ENCODE measurements at regions not wholly inside any gene's neighbourhood (a gene's known extent, or its start where the extent isn't known, plus 50 kb on each side); places are given as distances from the start of the nearest gene placed in this dataset.
"Not testable (repeated sequence)": the region's sequence is repeated elsewhere in the genome, so short reads cannot be mapped to it uniquely, and the experiment has no call there.

DNA sequence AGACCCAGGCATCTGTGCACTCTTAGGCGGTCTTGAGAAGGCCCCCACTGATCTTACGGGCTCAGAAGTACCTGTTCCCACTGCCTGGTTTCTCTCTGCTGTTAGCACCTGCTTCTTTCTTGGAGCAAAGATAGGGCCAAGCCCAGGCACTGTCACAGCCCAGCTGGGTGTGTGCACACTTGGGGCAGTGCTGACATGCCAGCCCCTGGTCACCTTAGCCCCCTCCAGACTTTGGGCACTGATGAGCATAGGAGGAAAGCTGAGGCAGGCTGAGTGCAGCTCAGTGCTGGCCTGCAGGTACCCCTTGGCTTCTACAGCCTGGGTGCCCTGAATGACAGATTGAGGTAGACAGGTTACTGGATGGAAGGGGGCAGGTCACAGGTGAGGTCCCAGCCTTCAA, 105.7 kb upstream of the AHI1 start:
- Histone ChIP-seq H3K27me3 (no peaks in the 10 kb centered on the region), H3K36me3 (replicated peaks in 1 of 2; ENCODE audit: insufficient read depth in 1 of 2, low read depth in 2 of 2) (no peaks in the 10 kb centered on the region), H3K4me1 (no peaks in the 10 kb centered on the region), H3K9me3 (no peaks in the 10 kb centered on the region), H3K27ac (no peak overlapping the region), H3K4me3 (no peak overlapping the region)
- TF ChIP-seq POLR2A (IDR thresholded peaks at IDR 0.05), result no peak
- TF ChIP-seq, protein P1, sequence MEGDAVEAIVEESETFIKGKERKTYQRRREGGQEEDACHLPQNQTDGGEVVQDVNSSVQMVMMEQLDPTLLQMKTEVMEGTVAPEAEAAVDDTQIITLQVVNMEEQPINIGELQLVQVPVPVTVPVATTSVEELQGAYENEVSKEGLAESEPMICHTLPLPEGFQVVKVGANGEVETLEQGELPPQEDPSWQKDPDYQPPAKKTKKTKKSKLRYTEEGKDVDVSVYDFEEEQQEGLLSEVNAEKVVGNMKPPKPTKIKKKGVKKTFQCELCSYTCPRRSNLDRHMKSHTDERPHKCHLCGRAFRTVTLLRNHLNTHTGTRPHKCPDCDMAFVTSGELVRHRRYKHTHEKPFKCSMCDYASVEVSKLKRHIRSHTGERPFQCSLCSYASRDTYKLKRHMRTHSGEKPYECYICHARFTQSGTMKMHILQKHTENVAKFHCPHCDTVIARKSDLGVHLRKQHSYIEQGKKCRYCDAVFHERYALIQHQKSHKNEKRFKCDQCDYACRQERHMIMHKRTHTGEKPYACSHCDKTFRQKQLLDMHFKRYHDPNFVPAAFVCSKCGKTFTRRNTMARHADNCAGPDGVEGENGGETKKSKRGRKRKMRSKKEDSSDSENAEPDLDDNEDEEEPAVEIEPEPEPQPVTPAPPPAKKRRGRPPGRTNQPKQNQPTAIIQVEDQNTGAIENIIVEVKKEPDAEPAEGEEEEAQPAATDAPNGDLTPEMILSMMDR (IDR thresholded peaks at IDR 0.05), result no peak
- intact Hi-C loops (cut with DNase I), result no loop called here
- no peak for ATAC-seq
- WGBS, 2 donors, result 100% methylated on average over 2 of the region's 2 CpGs; no CpG with 5 or more reads in 1 of the 2 donors
- no peak for DNase-seq

DNA sequence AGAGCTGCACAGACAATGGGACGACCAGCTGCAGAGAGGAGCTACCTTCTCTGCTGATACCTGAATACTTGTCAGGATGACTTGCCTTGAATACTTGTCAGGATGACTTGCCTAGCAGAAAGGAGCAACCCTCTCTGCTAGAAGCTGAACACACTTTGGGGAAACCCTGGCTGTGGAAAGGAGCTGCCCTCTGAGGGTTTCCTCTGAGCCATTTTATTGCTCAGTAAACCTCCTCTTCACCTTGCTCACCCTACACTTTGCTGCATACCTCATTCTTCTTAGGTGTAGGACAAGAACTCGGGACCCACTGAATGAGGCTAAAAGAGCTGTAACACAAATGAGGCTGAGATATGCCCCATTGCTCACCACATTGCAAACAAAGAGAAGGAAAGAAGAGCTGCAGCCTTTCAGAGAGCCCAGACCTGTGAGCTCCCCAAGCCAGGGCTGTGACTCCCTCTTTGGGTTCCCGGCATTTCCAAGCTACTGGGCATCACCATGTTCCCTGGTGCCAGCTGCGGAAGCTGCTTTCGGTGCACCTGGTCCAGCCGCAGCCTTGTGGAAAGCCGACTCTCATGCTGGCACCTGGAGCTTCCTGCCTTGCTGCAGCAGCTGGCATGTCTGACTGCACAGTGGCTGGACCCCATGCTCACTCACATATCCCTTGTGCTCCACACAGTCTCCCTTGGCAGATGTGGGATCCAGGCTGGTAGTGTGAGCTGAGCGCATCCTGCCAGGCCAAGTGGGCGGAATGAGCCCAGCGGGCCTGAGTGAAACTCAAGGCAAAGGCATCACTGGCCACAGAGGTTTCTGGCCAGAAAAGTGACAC, 106.7 kb upstream of the AHI1 start:
- ATAC-seq (no peak), DNase-seq (no peak)
- Histone ChIP-seq H3K36me3 (replicated peaks in 1 of 2; ENCODE audit: insufficient read depth in 1 of 2, low read depth in 2 of 2) (no peaks in the 10 kb centered on the region), H3K4me3 (no peak overlapping the region), H3K27me3 (no peaks in the 10 kb centered on the region), H3K4me1 (no peaks in the 10 kb centered on the region), H3K27ac (no peak overlapping the region), H3K9me3 (no peaks in the 10 kb centered on the region)
- TF ChIP-seq, protein P1 (IDR thresholded peaks at IDR 0.05), result no peak
- intact Hi-C loops (cut with DNase I), result no loop called here
- WGBS, 2 donors, result 93 to 94% methylated on average over 9 of the region's 10 CpGs

DNA sequence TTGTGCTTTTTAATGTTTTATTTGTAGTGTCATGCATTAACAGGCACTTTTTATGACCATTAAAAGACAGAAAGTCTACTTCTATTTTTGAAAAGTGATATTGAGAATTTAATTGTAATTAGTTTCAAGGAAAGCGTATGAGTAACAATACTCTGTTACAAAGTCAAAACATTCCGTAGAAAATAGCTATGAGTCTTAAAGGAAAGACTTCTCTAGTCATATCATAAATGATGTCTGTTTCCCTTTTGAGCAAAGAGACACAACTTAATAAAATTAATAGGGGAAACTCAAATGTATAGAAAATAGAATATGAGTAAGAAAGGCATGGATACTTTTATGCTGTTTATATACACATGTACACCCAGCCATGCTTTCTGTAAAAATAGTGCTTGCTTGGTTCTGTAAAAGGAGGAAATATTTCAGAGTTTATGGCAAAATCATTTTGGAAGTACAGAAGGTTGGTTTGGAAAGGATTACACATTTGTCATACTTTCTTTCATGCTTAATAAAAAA, 107.8 kb upstream of the AHI1 start:
- WGBS, 2 donors, result 40 to 89% methylated on average over 2 of the region's 2 CpGs
- DNase-seq (no peak), ATAC-seq (no peak)
- Histone ChIP-seq H3K27me3 (no peaks in the 10 kb centered on the region), H3K36me3 (replicated peaks in 1 of 2; ENCODE audit: insufficient read depth in 1 of 2, low read depth in 2 of 2) (no peaks in the 10 kb centered on the region), H3K9me3 (no peaks in the 10 kb centered on the region), H3K27ac (no peak overlapping the region), H3K4me1 (no peaks in the 10 kb centered on the region), H3K4me3 (no peak overlapping the region)
- TF ChIP-seq POLR2A (IDR thresholded peaks at IDR 0.05), result no peak
- TF ChIP-seq, protein P1 (IDR thresholded peaks at IDR 0.05), result no peak
- intact Hi-C loops (cut with DNase I), result no loop called here

DNA sequence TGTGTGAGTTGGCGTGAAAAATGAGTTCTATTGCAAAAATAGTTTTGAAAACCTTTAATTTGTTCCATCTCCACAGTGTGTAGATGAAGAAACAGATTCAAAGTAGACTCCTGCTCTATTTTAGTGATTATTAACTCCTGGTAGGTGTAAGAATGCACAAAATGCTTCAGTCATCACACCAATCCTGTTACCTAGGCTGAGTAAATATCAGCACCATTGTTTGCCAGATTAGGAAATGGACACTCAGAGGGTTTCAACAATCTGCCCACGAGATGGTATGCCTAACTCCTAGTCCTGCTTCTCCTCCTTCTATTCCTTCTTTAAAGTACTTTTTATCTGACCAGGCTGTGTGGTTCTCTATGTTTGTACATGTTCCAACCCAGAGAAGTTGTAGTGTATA, 108.9 kb upstream of the AHI1 start:
- H3K9me3 ChIP-seq, result no peaks in the 10 kb centered on the region
- intact Hi-C loops (cut with DNase I), result no loop called here
- H3K27ac ChIP-seq, result no peak overlapping the region
- no peaks in the 10 kb centered on the region for H3K4me1 ChIP-seq
- DNase-seq (no peak), ATAC-seq (no peak)
- no peak overlapping the region for H3K4me3 ChIP-seq
- H3K36me3 ChIP-seq (replicated peaks in 1 of 2; ENCODE audit: insufficient read depth in 1 of 2, low read depth in 2 of 2), result no peaks in the 10 kb centered on the region
- WGBS, 2 donors, result 49 to 64% methylated on average over 2 of the region's 2 CpGs
- TF ChIP-seq POLR2A (IDR thresholded peaks at IDR 0.05), result no peak
- TF ChIP-seq, protein P1 (IDR thresholded peaks at IDR 0.05), result no peak
- no peaks in the 10 kb centered on the region for H3K27me3 ChIP-seq

DNA sequence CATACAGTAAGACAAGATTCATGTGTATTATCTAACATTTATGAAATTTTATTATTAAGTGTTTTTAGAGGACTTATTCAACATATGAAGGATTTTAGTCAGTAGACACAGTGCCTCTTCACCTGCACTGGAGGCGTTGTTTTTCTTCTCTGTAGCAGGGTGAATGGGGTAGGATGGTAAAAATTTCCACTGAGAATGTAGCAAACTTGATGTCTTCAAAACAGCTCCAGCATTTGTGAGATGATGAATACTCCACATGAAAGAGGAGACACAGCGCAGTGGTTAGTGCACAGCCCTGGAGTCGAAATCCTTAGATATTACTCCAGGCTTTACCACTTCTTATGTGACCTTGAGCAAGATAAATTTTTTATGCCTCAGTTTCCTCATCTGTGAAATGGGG, 110.5 kb upstream of the AHI1 start:
- Histone ChIP-seq H3K27ac (no peak overlapping the region), H3K4me3 (no peak overlapping the region), H3K4me1 (no peaks in the 10 kb centered on the region), H3K27me3 (no peaks in the 10 kb centered on the region), H3K9me3 (no peaks in the 10 kb centered on the region), H3K36me3 (replicated peaks in 1 of 2; ENCODE audit: insufficient read depth in 1 of 2, low read depth in 2 of 2) (no peaks in the 10 kb centered on the region)
- DNase-seq (no peak), ATAC-seq (no peak)
- 83 to 95% methylated on average over 3 of the region's 3 CpGs for WGBS, 2 donors
- intact Hi-C loops (cut with DNase I), result no loop called here
- TF ChIP-seq POLR2A (IDR thresholded peaks at IDR 0.05), result no peak
- TF ChIP-seq, protein P1 (IDR thresholded peaks at IDR 0.05), result no peak

DNA sequence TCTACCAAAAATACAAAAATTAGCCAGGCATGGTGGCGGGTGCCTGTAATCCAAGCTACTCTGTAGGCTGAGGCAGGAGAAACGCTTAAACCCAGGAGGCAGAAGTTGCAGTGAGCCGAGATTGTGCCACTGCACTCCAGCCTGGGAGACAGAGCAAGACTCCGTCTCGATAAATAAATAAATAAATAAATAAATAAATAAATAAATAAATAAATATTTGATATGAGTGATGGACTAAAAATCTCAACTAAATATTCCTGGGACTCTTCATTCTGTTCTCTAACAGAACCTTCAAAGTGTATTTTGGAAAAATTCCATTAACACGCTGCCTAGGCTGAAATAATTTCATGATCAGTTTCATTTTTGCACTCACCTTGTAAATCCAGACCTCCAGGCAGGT, 112.7 kb upstream of the AHI1 start:
- H3K36me3 ChIP-seq (replicated peaks in 1 of 2; ENCODE audit: insufficient read depth in 1 of 2, low read depth in 2 of 2); H3K27me3 ChIP-seq; H3K27ac ChIP-seq; DNase-seq; H3K9me3 ChIP-seq; ATAC-seq; H3K4me3 ChIP-seq; H3K4me1 ChIP-seq; intact Hi-C loops (cut with DNase I): not testable (repeated sequence)
- 89 to 95% methylated on average over 6 of the region's 6 CpGs for WGBS, 2 donors

Data from body of pancreas (tissue), 4 donors.